HEK293 (cell line): ENCODE measurements at regions not wholly inside any gene's neighbourhood (a gene's known extent, or its start where the extent isn't known, plus 50 kb on each side); places are given as distances from the start of the nearest gene placed in this dataset.

Source experiments
- CTCF ChIA-PET: fragments of 350-600 bp; formaldehyde crosslinking; extraction: SDS; loops from one replicate; lab custom pipeline; 2021; ENCODE audit warnings: antibody characterized with exemption; lab: Yijun Ruan, JAX
- POLR2A ChIA-PET: fragments of 300-600 bp; formaldehyde crosslinking; extraction: SDS; loops from one replicate; lab custom pipeline; 2020; ENCODE audit warnings: antibody characterized with exemption, inconsistent platforms; lab: Yijun Ruan, JAX
- H3K27ac ChIP-seq: fragments of 200-500 bp; sonication (Bioruptor generic); 2 replicates; pipeline ENCODE4 v1.5.1; 2014; ENCODE audit warnings: low read depth, low read length, control low read depth, inconsistent platforms; ENCODE audit errors: extremely low read depth
- H3K36me3 ChIP-seq, 2 experiments: fragments of 200-500 bp in 1 of 2; sonication (Bioruptor generic) in 1 of 2; 1 replicate in 1 of 2; 2 replicates in 1 of 2; pipeline ENCODE4 v1.5.1; 2014 to 2017; ENCODE audit warnings: inconsistent platforms in 2 of 2, low read length in 2 of 2; ENCODE audit not compliant: control insufficient read depth in 2 of 2, insufficient read depth in 1 of 2
- H3K4me1 ChIP-seq: fragments of 200-500 bp; sonication (Bioruptor generic); 2 replicates; pipeline ENCODE4 v1.5.1; 2014; ENCODE audit warnings: mild to moderate bottlenecking, low read length, inconsistent platforms; ENCODE audit not compliant: control insufficient read depth, insufficient read depth
- H3K4me3 ChIP-seq: 2 replicates; pipeline ENCODE4 v1.5.1; 2011; ENCODE audit warnings: low read depth, mild to moderate bottlenecking, control low read depth, low read length, moderate library complexity
- H3K9me3 ChIP-seq: fragments of 200-500 bp; sonication (Bioruptor generic); 2 replicates; pipeline ENCODE4 v1.5.1; 2014; ENCODE audit warnings: low read depth, low read length, inconsistent platforms; ENCODE audit not compliant: control insufficient read depth, insufficient read depth
- YY2 ChIP-seq: fragments of 450-650 bp; formaldehyde crosslinking; IDR thresholded peaks from 2 replicates; pipeline ENCODE4 v1.5.1; 2016; ENCODE audit warnings: missing biosample characterization, missing genetic modification characterization
- ZFP37 ChIP-seq: fragments of 450-650 bp; formaldehyde crosslinking; IDR thresholded peaks from 2 replicates; pipeline ENCODE4 v1.5.1; 2016; ENCODE audit warnings: missing biosample characterization, missing genetic modification characterization
- ZNF157 ChIP-seq: fragments of 450-650 bp; formaldehyde crosslinking; IDR thresholded peaks from 2 replicates; pipeline ENCODE4 v1.5.1; 2016; ENCODE audit warnings: missing biosample characterization, missing genetic modification characterization
- ZNF2 ChIP-seq: fragments of 450-650 bp; formaldehyde crosslinking; IDR thresholded peaks from 2 replicates; pipeline ENCODE4 v1.5.1; 2016; ENCODE audit warnings: missing biosample characterization, missing genetic modification characterization
- ZNF223 ChIP-seq: fragments of 450-650 bp; formaldehyde crosslinking; IDR thresholded peaks from 2 replicates; pipeline ENCODE4 v1.5.1; 2016; ENCODE audit warnings: missing biosample characterization, missing genetic modification characterization
- ZNF473 ChIP-seq: fragments of 450-650 bp; formaldehyde crosslinking; IDR thresholded peaks from 2 replicates; pipeline ENCODE4 v1.5.1; 2017; ENCODE audit warnings: missing biosample characterization, missing genetic modification characterization
- ZSCAN30 ChIP-seq: fragments of 450-650 bp; IDR thresholded peaks from 2 replicates; pipeline ENCODE4 v1.5.1; 2018; ENCODE audit warnings: missing biosample characterization, mild to moderate bottlenecking, missing genetic modification characterization, moderate library complexity
- TF ChIP-seq, protein P1 (sequence below): sonication (generic); formaldehyde crosslinking; IDR thresholded peaks from 2 replicates; pipeline ENCODE4 v1.8.1; 2022; ENCODE audit warnings: mild to moderate bottlenecking, moderate library complexity, missing genetic modification reagents
- TF ChIP-seq, protein P2 (sequence below): fragments of 450-650 bp; formaldehyde crosslinking; IDR thresholded peaks from 2 replicates; pipeline ENCODE4 v1.5.1; 2016; ENCODE audit warnings: missing biosample characterization, missing genetic modification characterization, borderline replicate concordance
- TF ChIP-seq, protein P3 (sequence below): fragments of 450-650 bp; formaldehyde crosslinking; IDR thresholded peaks from 2 replicates; pipeline ENCODE4 v1.5.1; 2016; ENCODE audit warnings: missing biosample characterization, missing genetic modification characterization, borderline replicate concordance
- TF ChIP-seq, protein P4 (sequence below): fragments of 450-650 bp; formaldehyde crosslinking; IDR thresholded peaks from 2 replicates; pipeline ENCODE4 v1.5.1; 2016; ENCODE audit warnings: missing biosample characterization, missing genetic modification characterization, borderline replicate concordance

DNA sequence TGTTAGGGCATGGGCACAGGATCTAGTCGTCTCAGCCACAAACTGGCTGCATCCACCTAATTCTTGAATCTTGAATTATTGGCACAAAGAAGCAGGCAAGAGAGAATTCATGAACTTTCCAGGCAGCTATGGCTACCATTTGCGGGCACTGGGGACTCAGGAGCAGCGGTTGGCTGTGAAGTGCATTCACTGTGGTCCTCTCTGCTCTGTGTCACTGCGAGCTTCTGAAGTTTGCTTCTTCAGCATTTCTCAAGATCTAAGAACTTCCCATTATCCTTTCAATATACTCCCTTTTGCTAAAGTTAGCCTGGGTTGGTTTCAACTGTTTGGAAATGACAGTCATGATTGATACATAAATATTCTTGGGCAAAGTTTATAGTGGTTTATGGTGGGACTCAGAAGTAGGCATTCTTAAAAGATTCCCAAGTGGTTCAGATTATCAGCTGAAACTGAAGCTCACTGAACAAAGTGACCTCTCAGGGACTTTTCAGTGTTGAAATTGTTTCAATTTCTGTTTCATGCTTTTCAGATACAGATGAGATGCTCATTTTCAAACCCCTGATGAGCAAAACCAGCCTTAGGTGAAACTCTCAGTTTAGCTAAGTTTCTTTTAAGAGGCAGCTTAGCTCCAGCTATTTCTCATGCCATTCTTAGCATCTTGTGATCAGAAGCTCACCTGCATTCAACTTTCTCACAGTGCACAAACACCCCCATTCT is 1258.3 kb upstream of the GYPC start:
- POLR2A ChIA-PET, result no interaction called here
- CTCF ChIA-PET, result interaction anchor here (0.6 to 0.7 kb wide), 2 partner anchors 75 to 425 kb away, joined by 3 to 4 read pairs; no protein-coding TSS in a partner anchor
- no peak overlapping the region for H3K4me3 ChIP-seq

DNA sequence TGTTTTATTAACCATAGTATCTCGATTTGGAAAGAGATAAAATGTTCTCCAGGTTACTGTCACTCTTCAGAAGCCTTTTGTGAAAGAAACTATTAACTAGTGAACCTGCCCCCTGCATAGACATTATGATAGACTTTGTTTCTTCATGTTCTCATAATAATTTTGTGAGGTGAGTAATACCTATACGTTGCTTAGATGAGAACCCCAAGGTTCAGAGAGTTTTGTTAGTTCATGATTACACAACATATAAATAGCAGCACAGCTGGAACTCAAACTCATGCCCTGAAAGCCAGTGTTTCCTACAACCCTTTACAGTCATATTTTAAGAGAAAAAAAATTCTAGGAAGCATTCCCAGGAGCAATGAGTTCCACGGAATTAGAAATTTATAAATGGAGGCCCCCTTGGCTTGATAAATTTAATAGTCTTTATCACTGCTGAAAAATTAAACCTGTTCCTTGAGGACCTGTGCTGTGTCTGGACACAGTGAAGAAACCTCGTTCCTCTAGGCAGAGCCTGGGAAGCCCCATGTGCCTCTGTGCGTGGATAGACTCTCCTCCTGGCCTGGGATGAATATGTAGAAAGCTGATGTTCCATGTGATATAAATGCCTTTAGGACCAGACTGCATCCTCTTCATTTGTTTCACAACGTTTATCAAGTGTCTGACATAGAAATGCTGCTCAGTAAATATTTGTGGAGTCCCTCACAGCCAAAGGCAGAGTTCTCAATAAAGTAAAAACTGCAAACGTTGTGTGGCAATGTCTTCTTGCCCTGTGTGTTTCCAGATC is 1257.0 kb upstream of the GYPC start:
- no peaks in the 10 kb centered on the region for H3K9me3 ChIP-seq
- H3K36me3 ChIP-seq, result no peaks in the 10 kb centered on the region
- ChIA-PET CTCF (no interaction called here), POLR2A (no interaction called here)
- H3K27ac ChIP-seq, result no peak overlapping the region
- H3K4me1 ChIP-seq, result no peaks in the 10 kb centered on the region
- TF ChIP-seq ZNF223, result no peak
- TF ChIP-seq, protein P1, sequence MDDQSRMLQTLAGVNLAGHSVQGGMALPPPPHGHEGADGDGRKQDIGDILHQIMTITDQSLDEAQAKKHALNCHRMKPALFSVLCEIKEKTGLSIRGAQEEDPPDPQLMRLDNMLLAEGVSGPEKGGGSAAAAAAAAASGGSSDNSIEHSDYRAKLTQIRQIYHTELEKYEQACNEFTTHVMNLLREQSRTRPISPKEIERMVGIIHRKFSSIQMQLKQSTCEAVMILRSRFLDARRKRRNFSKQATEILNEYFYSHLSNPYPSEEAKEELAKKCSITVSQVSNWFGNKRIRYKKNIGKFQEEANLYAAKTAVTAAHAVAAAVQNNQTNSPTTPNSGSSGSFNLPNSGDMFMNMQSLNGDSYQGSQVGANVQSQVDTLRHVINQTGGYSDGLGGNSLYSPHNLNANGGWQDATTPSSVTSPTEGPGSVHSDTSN (CRISPR knock-in tag), result no peak
- TF ChIP-seq, protein P2, sequence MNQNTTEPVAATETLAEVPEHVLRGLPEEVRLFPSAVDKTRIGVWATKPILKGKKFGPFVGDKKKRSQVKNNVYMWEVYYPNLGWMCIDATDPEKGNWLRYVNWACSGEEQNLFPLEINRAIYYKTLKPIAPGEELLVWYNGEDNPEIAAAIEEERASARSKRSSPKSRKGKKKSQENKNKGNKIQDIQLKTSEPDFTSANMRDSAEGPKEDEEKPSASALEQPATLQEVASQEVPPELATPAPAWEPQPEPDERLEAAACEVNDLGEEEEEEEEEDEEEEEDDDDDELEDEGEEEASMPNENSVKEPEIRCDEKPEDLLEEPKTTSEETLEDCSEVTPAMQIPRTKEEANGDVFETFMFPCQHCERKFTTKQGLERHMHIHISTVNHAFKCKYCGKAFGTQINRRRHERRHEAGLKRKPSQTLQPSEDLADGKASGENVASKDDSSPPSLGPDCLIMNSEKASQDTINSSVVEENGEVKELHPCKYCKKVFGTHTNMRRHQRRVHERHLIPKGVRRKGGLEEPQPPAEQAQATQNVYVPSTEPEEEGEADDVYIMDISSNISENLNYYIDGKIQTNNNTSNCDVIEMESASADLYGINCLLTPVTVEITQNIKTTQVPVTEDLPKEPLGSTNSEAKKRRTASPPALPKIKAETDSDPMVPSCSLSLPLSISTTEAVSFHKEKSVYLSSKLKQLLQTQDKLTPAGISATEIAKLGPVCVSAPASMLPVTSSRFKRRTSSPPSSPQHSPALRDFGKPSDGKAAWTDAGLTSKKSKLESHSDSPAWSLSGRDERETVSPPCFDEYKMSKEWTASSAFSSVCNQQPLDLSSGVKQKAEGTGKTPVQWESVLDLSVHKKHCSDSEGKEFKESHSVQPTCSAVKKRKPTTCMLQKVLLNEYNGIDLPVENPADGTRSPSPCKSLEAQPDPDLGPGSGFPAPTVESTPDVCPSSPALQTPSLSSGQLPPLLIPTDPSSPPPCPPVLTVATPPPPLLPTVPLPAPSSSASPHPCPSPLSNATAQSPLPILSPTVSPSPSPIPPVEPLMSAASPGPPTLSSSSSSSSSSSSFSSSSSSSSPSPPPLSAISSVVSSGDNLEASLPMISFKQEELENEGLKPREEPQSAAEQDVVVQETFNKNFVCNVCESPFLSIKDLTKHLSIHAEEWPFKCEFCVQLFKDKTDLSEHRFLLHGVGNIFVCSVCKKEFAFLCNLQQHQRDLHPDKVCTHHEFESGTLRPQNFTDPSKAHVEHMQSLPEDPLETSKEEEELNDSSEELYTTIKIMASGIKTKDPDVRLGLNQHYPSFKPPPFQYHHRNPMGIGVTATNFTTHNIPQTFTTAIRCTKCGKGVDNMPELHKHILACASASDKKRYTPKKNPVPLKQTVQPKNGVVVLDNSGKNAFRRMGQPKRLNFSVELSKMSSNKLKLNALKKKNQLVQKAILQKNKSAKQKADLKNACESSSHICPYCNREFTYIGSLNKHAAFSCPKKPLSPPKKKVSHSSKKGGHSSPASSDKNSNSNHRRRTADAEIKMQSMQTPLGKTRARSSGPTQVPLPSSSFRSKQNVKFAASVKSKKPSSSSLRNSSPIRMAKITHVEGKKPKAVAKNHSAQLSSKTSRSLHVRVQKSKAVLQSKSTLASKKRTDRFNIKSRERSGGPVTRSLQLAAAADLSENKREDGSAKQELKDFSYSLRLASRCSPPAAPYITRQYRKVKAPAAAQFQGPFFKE (tag by site-specific recombination), result no peak
- TF ChIP-seq ZSCAN30, result no peak
- TF ChIP-seq ZNF157 (tag by site-specific recombination), result no peak
- TF ChIP-seq ZNF473 (tag by site-specific recombination), result no peak
- no peak for TF ChIP-seq ZNF2
- no peak for TF ChIP-seq ZFP37 (tag by site-specific recombination)
- no peak for TF ChIP-seq YY2 (tag by site-specific recombination)
- TF ChIP-seq, protein P3, sequence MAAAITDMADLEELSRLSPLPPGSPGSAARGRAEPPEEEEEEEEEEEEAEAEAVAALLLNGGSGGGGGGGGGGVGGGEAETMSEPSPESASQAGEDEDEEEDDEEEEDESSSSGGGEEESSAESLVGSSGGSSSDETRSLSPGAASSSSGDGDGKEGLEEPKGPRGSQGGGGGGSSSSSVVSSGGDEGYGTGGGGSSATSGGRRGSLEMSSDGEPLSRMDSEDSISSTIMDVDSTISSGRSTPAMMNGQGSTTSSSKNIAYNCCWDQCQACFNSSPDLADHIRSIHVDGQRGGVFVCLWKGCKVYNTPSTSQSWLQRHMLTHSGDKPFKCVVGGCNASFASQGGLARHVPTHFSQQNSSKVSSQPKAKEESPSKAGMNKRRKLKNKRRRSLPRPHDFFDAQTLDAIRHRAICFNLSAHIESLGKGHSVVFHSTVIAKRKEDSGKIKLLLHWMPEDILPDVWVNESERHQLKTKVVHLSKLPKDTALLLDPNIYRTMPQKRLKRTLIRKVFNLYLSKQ, result no peak
- H3K4me3 ChIP-seq, result no peak overlapping the region

More for the DNA sequence above, 1258.3 kb upstream of the GYPC start:
- Histone ChIP-seq H3K9me3 (no peaks in the 10 kb centered on the region), H3K4me1 (no peaks in the 10 kb centered on the region), H3K27ac (no peak overlapping the region), H3K36me3 (no peaks in the 10 kb centered on the region)
- TF ChIP-seq, protein P4, sequence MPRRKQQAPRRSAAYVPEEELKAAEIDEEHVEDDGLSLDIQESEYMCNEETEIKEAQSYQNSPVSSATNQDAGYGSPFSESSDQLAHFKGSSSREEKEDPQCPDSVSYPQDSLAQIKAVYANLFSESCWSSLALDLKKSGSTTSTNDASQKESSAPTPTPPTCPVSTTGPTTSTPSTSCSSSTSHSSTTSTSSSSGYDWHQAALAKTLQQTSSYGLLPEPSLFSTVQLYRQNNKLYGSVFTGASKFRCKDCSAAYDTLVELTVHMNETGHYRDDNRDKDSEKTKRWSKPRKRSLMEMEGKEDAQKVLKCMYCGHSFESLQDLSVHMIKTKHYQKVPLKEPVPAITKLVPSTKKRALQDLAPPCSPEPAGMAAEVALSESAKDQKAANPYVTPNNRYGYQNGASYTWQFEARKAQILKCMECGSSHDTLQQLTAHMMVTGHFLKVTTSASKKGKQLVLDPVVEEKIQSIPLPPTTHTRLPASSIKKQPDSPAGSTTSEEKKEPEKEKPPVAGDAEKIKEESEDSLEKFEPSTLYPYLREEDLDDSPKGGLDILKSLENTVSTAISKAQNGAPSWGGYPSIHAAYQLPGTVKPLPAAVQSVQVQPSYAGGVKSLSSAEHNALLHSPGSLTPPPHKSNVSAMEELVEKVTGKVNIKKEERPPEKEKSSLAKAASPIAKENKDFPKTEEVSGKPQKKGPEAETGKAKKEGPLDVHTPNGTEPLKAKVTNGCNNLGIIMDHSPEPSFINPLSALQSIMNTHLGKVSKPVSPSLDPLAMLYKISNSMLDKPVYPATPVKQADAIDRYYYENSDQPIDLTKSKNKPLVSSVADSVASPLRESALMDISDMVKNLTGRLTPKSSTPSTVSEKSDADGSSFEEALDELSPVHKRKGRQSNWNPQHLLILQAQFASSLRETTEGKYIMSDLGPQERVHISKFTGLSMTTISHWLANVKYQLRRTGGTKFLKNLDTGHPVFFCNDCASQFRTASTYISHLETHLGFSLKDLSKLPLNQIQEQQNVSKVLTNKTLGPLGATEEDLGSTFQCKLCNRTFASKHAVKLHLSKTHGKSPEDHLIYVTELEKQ (tag by site-specific recombination), result no peak
